Endothelial cell (in vitro differentiated cells): ENCODE measurements at regions not wholly inside any gene's neighbourhood (a gene's known extent, or its start where the extent isn't known, plus 50 kb on each side); places are given as distances from the start of the nearest gene placed in this dataset.

Source experiments
- DNase-seq: peaks from one replicate; pipeline ENCODE4 v3.0.0; 2021; ENCODE audit warnings: low spot score
- H3K27ac Mint-ChIP-seq: one replicate; pipeline ENCODE4 v1.8.0; 2021; ENCODE audit warnings: mixed read lengths, inconsistent platforms; ENCODE audit not compliant: unreplicated experiment
- H3K27me3 Mint-ChIP-seq: one replicate; pipeline ENCODE4 v1.8.0; 2021; ENCODE audit warnings: mild to moderate bottlenecking, moderate library complexity, mixed read lengths, inconsistent platforms; ENCODE audit not compliant: unreplicated experiment
- H3K36me3 Mint-ChIP-seq: one replicate; pipeline ENCODE4 v1.8.0; 2021; ENCODE audit warnings: mild to moderate bottlenecking, low read depth, mixed read lengths, inconsistent platforms; ENCODE audit not compliant: unreplicated experiment
- H3K4me1 Mint-ChIP-seq: one replicate; pipeline ENCODE4 v1.8.0; 2021; ENCODE audit warnings: mild to moderate bottlenecking, mixed read lengths, inconsistent platforms; ENCODE audit not compliant: unreplicated experiment
- H3K4me3 Mint-ChIP-seq: one replicate; pipeline ENCODE4 v1.8.0; 2021; ENCODE audit warnings: mild to moderate bottlenecking, mixed read lengths, inconsistent platforms; ENCODE audit not compliant: unreplicated experiment
- H3K9me3 Mint-ChIP-seq: one replicate; pipeline ENCODE4 v1.8.0; 2021; ENCODE audit warnings: mixed read lengths, inconsistent platforms; ENCODE audit not compliant: unreplicated experiment
- TF ChIP-seq, protein P1 (sequence below): fragments of 200-600 bp; sonication (generic); IDR thresholded peaks from one replicate; pipeline ENCODE4 v1.5.0; 2021; ENCODE audit warnings: antibody characterized with exemption; ENCODE audit not compliant: unreplicated experiment

DNA sequence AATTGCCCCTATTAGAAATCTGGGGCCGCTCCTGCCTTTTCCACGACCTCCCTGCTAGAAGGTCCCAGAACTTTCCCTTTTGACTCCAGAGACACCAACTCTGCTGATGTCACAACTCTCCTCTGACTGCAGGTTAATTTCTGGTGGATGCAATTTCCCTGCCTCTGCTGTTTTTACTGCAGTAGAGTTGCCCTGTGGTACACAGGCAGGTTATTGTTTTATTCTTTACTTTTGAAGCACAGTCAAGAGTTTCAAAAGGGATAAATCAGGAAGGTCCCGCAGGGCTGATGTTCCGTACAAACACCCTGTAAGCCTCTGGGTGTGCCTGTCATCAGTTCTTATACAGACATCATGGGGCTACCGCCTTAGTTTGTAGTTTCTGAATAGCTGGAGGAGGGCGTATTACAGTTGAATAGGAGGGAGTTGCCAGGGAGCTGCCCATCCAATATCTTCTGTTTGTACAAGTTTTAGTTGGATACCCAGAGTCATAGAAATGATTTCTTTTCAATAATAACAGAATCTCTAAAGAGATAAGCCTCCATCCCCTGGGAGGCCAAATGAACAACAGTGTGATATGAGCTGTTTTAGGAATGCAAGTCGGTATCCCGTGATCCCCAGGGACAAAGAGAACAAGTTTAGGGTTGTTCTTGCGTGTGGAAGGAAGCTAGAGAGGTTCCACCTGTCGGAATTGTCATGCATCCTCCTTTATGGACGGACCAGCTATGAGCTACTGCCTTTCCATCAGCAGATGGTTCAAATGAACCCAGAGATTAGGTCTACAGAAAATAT is 108.4 kb upstream of the COPS8 start:
- Mint-ChIP-seq H3K36me3 (no peaks in the 10 kb centered on the region), H3K9me3 (no peaks in the 10 kb centered on the region), H3K4me3 (no peak overlapping the region), H3K4me1 (no peaks in the 10 kb centered on the region), H3K27me3 (peaks cover 2% of the 10 kb centered on the region), H3K27ac (no peak overlapping the region)
- TF ChIP-seq, protein P1, sequence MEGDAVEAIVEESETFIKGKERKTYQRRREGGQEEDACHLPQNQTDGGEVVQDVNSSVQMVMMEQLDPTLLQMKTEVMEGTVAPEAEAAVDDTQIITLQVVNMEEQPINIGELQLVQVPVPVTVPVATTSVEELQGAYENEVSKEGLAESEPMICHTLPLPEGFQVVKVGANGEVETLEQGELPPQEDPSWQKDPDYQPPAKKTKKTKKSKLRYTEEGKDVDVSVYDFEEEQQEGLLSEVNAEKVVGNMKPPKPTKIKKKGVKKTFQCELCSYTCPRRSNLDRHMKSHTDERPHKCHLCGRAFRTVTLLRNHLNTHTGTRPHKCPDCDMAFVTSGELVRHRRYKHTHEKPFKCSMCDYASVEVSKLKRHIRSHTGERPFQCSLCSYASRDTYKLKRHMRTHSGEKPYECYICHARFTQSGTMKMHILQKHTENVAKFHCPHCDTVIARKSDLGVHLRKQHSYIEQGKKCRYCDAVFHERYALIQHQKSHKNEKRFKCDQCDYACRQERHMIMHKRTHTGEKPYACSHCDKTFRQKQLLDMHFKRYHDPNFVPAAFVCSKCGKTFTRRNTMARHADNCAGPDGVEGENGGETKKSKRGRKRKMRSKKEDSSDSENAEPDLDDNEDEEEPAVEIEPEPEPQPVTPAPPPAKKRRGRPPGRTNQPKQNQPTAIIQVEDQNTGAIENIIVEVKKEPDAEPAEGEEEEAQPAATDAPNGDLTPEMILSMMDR = no peak
- DNase-seq = no peak

DNA sequence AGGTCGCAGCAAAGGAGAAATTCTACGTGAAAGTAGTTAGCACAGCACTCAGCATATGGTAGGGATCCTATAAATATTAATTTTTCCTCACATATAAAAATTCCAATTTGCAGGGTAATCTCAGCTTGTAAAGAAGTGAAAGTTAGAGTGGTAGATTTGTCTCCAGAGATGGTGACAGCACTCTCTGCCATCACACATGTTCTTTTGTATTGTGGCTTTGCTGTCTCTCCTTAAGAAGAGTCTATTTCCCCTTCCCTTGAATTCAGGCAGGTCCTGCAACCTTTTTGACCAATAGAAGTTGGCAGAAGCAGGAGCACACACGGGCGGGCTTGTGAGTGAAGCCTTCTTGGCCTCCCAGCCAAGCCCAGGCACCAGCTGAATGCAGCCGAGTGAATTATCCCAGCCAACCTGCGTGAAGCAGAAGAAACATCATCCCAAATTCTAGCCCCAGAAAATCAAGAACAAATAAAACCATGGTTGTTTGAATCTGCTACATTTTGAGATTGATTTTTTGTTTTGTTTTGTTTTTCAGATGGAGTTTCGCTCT is 107.8 kb upstream of the COPS8 start:
- no peak for DNase-seq
- no peak overlapping the region for H3K4me3 Mint-ChIP-seq
- H3K9me3 Mint-ChIP-seq = peaks cover 3% of the 10 kb centered on the region
- TF ChIP-seq, protein P1 = no peak
- H3K27me3 Mint-ChIP-seq = peaks cover 2% of the 10 kb centered on the region
- H3K27ac Mint-ChIP-seq = no peak overlapping the region
- no peaks in the 10 kb centered on the region for H3K36me3 Mint-ChIP-seq
- no peaks in the 10 kb centered on the region for H3K4me1 Mint-ChIP-seq

DNA sequence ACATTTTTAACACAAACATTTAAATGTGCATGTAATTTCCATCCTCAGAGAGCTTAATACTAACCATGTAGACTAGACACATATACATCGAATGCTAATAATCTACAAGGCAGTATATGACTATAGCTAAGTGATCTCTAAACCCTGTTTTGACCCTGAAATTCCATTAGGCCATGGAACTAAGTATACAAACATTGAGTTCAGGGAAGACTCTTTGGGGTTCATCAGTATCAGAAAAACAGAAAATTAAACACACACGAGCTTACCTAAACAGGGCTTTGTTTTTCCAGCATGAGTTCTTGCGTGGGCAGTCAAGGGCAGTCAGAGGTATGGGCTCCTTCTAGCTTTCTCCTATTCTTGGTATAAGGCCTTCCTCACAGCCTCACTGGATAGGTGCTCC is 106.0 kb upstream of the COPS8 start:
- no peak overlapping the region for H3K4me3 Mint-ChIP-seq
- peaks cover 3% of the 10 kb centered on the region for H3K9me3 Mint-ChIP-seq
- H3K27ac Mint-ChIP-seq = no peak overlapping the region
- no peak for DNase-seq
- peaks cover 3% of the 10 kb centered on the region for H3K27me3 Mint-ChIP-seq
- no peaks in the 10 kb centered on the region for H3K36me3 Mint-ChIP-seq
- H3K4me1 Mint-ChIP-seq = no peaks in the 10 kb centered on the region
- TF ChIP-seq, protein P1 = no peak

DNA sequence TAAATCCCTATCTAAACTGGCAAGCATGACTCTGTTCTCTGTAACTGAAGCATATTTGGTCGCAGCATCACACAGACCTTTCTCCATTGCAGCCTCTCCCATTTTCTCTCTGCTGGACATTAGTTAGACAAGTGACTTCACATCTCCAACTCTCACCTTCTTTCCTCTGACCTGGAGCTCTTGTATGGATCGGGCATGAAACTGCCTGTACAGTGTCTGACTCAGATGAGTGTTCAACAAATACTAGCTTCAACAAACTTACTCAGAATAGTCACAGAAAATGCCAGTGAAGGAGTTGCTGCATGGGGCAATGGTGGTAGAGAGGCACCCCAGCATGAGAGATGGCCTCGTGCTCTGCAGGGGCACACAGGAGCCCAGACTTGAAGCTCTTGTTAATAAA is 104.7 kb upstream of the COPS8 start:
- no peak overlapping the region for H3K27ac Mint-ChIP-seq
- peaks cover 3% of the 10 kb centered on the region for H3K9me3 Mint-ChIP-seq
- H3K4me3 Mint-ChIP-seq = no peak overlapping the region
- no peaks in the 10 kb centered on the region for H3K36me3 Mint-ChIP-seq
- TF ChIP-seq, protein P1 = no peak
- H3K27me3 Mint-ChIP-seq = peaks cover 3% of the 10 kb centered on the region
- no peaks in the 10 kb centered on the region for H3K4me1 Mint-ChIP-seq
- no peak for DNase-seq
